ENCODE measurements at regions not wholly inside any gene's neighbourhood (a gene's known extent, or its start where the extent isn't known, plus 50 kb on each side); places are given as distances from the start of the nearest gene placed in this dataset.

GRCh38 chr2:6445156-6445555, 420.6 kb downstream of the CMPK2 start:
- ChIA-PET POLR2A (no interaction called here), CTCF (no interaction called here)
- DNase-seq (no peak), ATAC-seq (ENCODE audit: low read depth) (no peak)
- Mint-ChIP-seq H3K27ac (no peak overlapping the region), H3K27me3 (no peaks in the 10 kb centered on the region), H3K4me1 (no peaks in the 10 kb centered on the region), H3K4me3 (no peak overlapping the region), H3K36me3 (ENCODE audit: low read depth) (no peaks in the 10 kb centered on the region), H3K9me3 (no peaks in the 10 kb centered on the region)
- intact Hi-C loops (cut with micrococcal nuclease), result no loop called here
- no peak for TF ChIP-seq CTCF (IDR thresholded peaks at IDR 0.05)

- Mint-ChIP-seq H3K9me3 (no peaks in the 10 kb centered on the region), H3K27me3 (no peaks in the 10 kb centered on the region), H3K36me3 (ENCODE audit: low read depth) (no peaks in the 10 kb centered on the region), H3K4me1 (no peaks in the 10 kb centered on the region), H3K4me3 (no peak overlapping the region), H3K27ac (no peak overlapping the region)
- ChIA-PET CTCF (no interaction called here), POLR2A (no interaction called here)
- no peak for ATAC-seq (ENCODE audit: low read depth)
- no peak for DNase-seq
- TF ChIP-seq CTCF (IDR thresholded peaks at IDR 0.05), result no peak
- intact Hi-C loops (cut with micrococcal nuclease), result no loop called here
These were observed 418.6 kb downstream of the CMPK2 start for GRCh38 chr2:6446938-6447608.

- Mint-ChIP-seq H3K4me3 (no peak overlapping the region), H3K36me3 (ENCODE audit: low read depth) (no peaks in the 10 kb centered on the region), H3K27me3 (no peaks in the 10 kb centered on the region), H3K9me3 (no peaks in the 10 kb centered on the region), H3K4me1 (no peaks in the 10 kb centered on the region), H3K27ac (no peak overlapping the region)
- DNase-seq (no peak), ATAC-seq (ENCODE audit: low read depth) (no peak)
- intact Hi-C loops (cut with micrococcal nuclease), result no loop called here
- ChIA-PET POLR2A (no interaction called here), CTCF (no interaction called here)
- TF ChIP-seq CTCF (IDR thresholded peaks at IDR 0.05), result no peak
These were observed 416.8 kb downstream of the CMPK2 start for GRCh38 chr2:6448893-6449292.

GRCh38 chr2:6449343-6449742, 416.4 kb downstream of the CMPK2 start:
- Mint-ChIP-seq H3K27ac (no peak overlapping the region), H3K4me1 (no peaks in the 10 kb centered on the region), H3K9me3 (peaks cover 3% of the 10 kb centered on the region), H3K36me3 (ENCODE audit: low read depth) (no peaks in the 10 kb centered on the region), H3K27me3 (no peaks in the 10 kb centered on the region), H3K4me3 (no peak overlapping the region)
- ATAC-seq (ENCODE audit: low read depth), result no peak
- no peak for TF ChIP-seq CTCF (IDR thresholded peaks at IDR 0.05)
- ChIA-PET POLR2A (no interaction called here), CTCF (no interaction called here)
- DNase-seq, result no peak
- intact Hi-C loops (cut with micrococcal nuclease), result no loop called here

- no peaks in the 10 kb centered on the region for H3K27me3 Mint-ChIP-seq
- H3K9me3 Mint-ChIP-seq, result peaks cover 13% of the 10 kb centered on the region
- H3K4me3 Mint-ChIP-seq, result no peak overlapping the region
- TF ChIP-seq CTCF (IDR thresholded peaks at IDR 0.05), result no peak
- ChIA-PET POLR2A (no interaction called here), CTCF (no interaction called here)
- no peaks in the 10 kb centered on the region for H3K36me3 Mint-ChIP-seq (ENCODE audit: low read depth)
- ATAC-seq (ENCODE audit: low read depth) (no peak), DNase-seq (no peak)
- intact Hi-C loops (cut with micrococcal nuclease), result no loop called here
- no peak overlapping the region for H3K27ac Mint-ChIP-seq
- no peaks in the 10 kb centered on the region for H3K4me1 Mint-ChIP-seq
These were observed 412.8 kb downstream of the CMPK2 start for GRCh38 chr2:6452702-6453481.

All from activated B cell treated with CpG ODN at 0.5 μM for 24 hours (primary cell).